ENCODE measurements at regions not wholly inside any gene's neighbourhood (a gene's known extent, or its start where the extent isn't known, plus 50 kb on each side); places are given as distances from the start of the nearest gene placed in this dataset.

DNA sequence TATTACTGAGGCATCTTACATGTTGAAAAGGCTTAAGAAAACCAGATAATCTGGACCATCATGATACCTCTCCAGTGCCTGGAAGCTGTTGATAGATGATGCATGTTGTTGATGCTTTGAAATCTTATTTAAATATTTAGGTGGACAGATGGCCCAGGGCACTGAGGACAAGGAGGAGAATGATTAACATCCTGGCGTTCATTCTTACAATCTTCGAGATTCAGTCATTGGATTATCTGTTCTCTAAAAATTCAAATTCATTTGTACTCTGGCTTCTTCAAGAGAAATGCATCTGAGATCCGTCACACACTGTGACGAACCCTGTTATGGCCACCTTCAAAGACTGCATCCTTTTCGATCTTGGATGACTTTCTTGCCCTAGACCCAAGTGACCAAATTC is 121.3 kb upstream of the IGF1 start:
- ATAC-seq (ENCODE audit: low FRiP score): no peak
- TF ChIP-seq, protein P1, sequence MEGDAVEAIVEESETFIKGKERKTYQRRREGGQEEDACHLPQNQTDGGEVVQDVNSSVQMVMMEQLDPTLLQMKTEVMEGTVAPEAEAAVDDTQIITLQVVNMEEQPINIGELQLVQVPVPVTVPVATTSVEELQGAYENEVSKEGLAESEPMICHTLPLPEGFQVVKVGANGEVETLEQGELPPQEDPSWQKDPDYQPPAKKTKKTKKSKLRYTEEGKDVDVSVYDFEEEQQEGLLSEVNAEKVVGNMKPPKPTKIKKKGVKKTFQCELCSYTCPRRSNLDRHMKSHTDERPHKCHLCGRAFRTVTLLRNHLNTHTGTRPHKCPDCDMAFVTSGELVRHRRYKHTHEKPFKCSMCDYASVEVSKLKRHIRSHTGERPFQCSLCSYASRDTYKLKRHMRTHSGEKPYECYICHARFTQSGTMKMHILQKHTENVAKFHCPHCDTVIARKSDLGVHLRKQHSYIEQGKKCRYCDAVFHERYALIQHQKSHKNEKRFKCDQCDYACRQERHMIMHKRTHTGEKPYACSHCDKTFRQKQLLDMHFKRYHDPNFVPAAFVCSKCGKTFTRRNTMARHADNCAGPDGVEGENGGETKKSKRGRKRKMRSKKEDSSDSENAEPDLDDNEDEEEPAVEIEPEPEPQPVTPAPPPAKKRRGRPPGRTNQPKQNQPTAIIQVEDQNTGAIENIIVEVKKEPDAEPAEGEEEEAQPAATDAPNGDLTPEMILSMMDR (IDR thresholded peaks at IDR 0.05): no peak
- no peak for DNase-seq (ENCODE audit: low spot score)

DNA sequence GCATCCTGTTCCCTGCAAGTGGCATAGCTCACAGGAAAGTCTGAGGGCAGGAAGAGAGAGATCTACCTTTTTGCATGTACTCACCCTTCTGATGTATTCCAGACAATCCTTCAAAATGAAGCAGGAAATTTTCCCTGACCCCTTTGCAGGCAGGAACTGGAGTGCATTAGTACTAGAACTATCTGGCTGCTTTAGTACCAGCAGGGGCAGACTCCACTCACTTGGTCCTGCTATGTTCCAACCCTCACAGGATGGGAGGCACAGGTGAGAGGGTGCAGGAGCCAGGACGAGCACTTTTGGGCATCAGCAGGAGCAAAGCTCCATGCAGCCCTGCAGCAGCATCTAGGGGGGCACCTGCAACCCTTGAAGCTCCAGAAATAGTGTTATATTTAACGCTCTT is 116.3 kb upstream of the IGF1 start:
- TF ChIP-seq, protein P1 (IDR thresholded peaks at IDR 0.05): no peak
- ATAC-seq (ENCODE audit: low FRiP score) (no peak), DNase-seq (ENCODE audit: low spot score) (no peak)

DNA sequence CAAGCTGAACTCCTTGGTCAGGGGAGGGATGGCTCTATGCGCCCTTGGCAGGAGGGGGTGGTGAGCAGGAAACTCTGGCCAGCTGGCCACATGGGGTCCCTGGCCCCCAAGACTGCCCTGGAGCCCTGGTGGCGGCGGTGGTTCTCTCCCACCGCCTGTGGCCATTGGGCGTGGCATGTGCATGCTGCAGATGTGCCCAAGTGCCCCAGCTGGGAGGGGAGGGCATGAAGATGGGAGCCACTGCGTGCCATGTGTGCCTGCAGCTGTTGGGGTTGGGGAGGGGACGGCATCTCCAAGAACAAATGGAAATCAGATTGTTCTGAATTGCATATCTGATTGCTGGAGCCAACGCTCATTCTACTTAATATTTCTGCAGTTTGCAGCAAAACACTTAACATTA is 115.7 kb upstream of the IGF1 start:
- ATAC-seq (ENCODE audit: low FRiP score): no peak
- TF ChIP-seq, protein P1 (IDR thresholded peaks at IDR 0.05): no peak

DNA sequence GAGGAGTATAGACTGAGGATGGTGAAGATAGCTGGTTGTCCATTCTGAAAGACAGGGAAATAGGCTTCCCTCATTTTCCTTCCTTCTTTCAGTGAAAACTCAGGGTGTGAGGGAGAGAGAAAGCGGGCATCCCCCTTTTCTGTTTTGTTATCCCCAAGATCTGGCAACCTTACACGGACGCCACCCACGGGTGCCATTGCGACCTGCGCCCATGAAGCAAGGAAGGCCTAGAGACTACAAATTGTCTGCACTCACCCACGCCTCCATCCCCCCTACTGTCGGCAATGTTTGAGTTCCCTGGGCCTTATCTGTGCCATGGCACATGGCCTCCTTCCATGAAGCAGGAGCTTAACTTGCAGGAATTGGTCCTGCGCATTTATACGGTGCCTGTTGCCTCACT is 115.0 kb upstream of the IGF1 start:
- DNase-seq (ENCODE audit: low spot score): no peak
- ATAC-seq (ENCODE audit: low FRiP score): no peak
- TF ChIP-seq, protein P1 (IDR thresholded peaks at IDR 0.05): no peak

More for the DNA sequence above, 115.7 kb upstream of the IGF1 start:
- DNase-seq (ENCODE audit: low spot score): no peak

DNA sequence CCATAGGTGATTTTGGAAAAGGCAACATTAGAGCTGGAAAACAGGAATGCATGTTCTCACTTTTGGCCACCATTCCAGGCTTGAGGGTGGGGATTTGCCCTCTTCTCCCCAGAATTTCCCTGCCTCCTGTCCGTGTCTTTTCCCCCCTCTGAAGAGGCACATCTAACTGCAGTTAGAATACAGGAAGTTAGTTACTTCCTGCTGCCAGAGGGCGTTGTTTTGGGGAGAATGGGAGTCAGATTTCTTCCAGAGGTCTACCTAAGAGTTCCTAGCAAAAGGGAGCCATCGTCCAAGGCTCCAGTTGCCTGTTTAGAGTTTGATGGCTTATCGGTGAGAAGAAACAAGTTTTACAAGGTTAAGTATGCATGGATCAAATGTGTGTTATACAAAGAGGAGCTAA is 112.8 kb upstream of the IGF1 start:
- DNase-seq (ENCODE audit: low spot score) (no peak), ATAC-seq (ENCODE audit: low FRiP score) (no peak)
- TF ChIP-seq, protein P1 (IDR thresholded peaks at IDR 0.05): no peak

DNA sequence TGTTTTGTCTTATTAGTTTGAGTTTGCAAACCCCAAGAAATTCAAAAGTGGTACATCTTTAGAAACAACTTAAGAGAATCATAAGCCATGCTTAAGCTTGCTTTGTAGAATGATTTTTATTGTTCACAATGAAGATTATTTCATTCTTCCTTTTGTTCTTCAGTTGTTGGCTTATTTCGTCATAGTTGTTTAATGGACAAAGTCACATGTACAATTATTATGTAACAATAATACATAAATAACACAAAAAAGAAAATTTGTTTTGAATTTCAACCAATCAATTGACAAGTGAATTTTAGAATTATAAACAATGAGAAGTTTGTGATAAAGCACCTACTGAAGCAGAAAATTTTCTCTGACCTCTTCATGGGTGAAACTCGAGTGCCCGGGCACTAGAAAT is 111.8 kb upstream of the IGF1 start:
- no peak for DNase-seq (ENCODE audit: low spot score)
- no peak for ATAC-seq (ENCODE audit: low FRiP score)
- TF ChIP-seq, protein P1 (IDR thresholded peaks at IDR 0.05): no peak

DNA sequence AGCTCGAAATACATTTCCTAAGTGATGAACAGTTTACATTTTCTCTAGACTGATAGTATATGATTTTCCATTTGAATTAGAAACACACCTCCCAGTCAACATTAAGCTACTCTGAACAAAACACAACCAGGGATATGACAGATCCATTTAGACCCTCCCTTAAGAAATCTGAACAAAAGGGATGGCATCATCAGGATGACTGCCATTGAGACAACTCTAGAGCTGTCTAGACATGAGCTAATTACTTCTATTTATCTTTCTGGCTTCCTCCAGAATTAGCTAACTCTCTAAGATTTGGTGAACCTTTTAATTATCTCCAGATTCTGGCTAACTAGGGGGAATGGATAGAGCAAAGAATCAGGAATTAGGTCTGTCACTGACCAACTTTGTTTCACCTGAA is 92.9 kb upstream of the IGF1 start:
- TF ChIP-seq, protein P1 (IDR thresholded peaks at IDR 0.05): no peak
- DNase-seq (ENCODE audit: low spot score) (no peak), ATAC-seq (ENCODE audit: low FRiP score) (no peak)

Measured in omental fat pad (tissue), 3 donors.